Heart right ventricle (tissue), 16 donors: ENCODE measurements at regions not wholly inside any gene's neighbourhood (a gene's known extent, or its start where the extent isn't known, plus 50 kb on each side); places are given as distances from the start of the nearest gene placed in this dataset.

Source experiments
- ATAC-seq, 8 donors: fragments of 200-7000 bp; cut with Tn5 transposase; one replicate each; pipeline ENCODE4 v1.9.1; 2020; ENCODE audit warnings: mild to moderate bottlenecking in 8 of 8, moderate library complexity in 8 of 8, moderate number of reproducible peaks in 1 of 8
- DNase-seq, 2 donors: peaks; one replicate each; pipeline ENCODE4 v3.0.0-alpha.2; 2020
- H3K27ac ChIP-seq, 10 donors: fragments of 200-600 bp; sonication (generic) in 2 of 10; one replicate each; pipeline versions ENCODE4 v1.5.0 to v1.8.0; 2020 to 2022; ENCODE audit warnings: mild to moderate bottlenecking in 3 of 10
- H3K27me3 ChIP-seq, 7 donors: fragments of 200-600 bp; one replicate each; pipeline ENCODE4 v1.8.0; 2021 to 2022; ENCODE audit warnings: mild to moderate bottlenecking in 2 of 7
- H3K36me3 ChIP-seq, 9 donors: fragments of 200-600 bp; sonication (generic) in 1 of 9; one replicate each; pipeline versions ENCODE4 v1.5.0 to v1.8.0; 2020 to 2022; ENCODE audit warnings: mild to moderate bottlenecking in 2 of 9
- H3K4me1 ChIP-seq, 9 donors: fragments of 200-600 bp; sonication (generic) in 1 of 9; one replicate each; pipeline versions ENCODE4 v1.5.0 to v1.8.0; 2020 to 2022; ENCODE audit warnings: mild to moderate bottlenecking in 4 of 9
- H3K4me3 ChIP-seq, 10 donors: fragments of 200-600 bp; sonication (generic) in 2 of 10; one replicate each; pipeline versions ENCODE4 v1.5.0 to v1.8.0; 2020 to 2022; ENCODE audit warnings: mild to moderate bottlenecking in 7 of 10, moderate library complexity in 2 of 10
- H3K9me3 ChIP-seq, 11 donors: fragments of 200-600 bp in 10 of 11; sonication (generic) in 2 of 11; one replicate each; pipeline versions ENCODE4 v1.5.0 to v1.8.0; 2013 to 2022; ENCODE audit warnings: mild to moderate bottlenecking in 2 of 11, control low read depth in 1 of 11, moderate library complexity in 1 of 11
- WGBS, 2 donors: extraction: QIAGEN DNeasy Blood & Tissue Kit; methylation state at CpG; one replicate each; pipeline ENCODE4 v1.1.7; 2013; ENCODE audit warnings: inconsistent platforms in 1 of 2; 5-methylcytosine and 5-hydroxymethylcytosine counted together
- intact Hi-C, 10 donors: fragments of 100-400 bp; cut with DNase I; formaldehyde crosslinking; loops; one replicate each; pipeline versions ENCODE4 v1.11.1 to v1.14.2; 2022
- TF ChIP-seq, protein P1 (sequence below), 9 donors: fragments of 200-600 bp; sonication (generic) in 2 of 9; IDR thresholded peaks; one replicate each; pipeline versions ENCODE4 v1.5.0 to v1.8.0; 2021 to 2022; ENCODE audit warnings: antibody characterized with exemption in 9 of 9, mild to moderate bottlenecking in 5 of 9, moderate library complexity in 1 of 9
- donor health status: Arrhythmogenic right ventricular cardiomyopathy.
- donor health status: ischemic (EF 13 %, LVEDD 7.1; RV severe dilation, severe dysfunction).
- donor health status: healthy with polysubstance abuse.
- donor health status: DM: no; HTN: yes; CAD: no.
- donor health status: DM: no; HTN: no; CAD: no.
- donor health status: ischemic (EF 25% LVEDD 6.9; RV normal size, moderate dysfunction).
- donor health status: ischemic (EF 25% LVEDD 5.7; RV mildly dilated, moderate dysfunction).
- donor health status: healthy.
- donor health status: DM: yes; HTN: yes; CAD: no.
- donor health status: Ischemic cardiomyopathy.
- donor health status: ischemic (EF 35%, LVEDD 5.7; RV mildly dilated, moderate dysfunction).
- donor health status: nonischemic (EF 11% LVEDD 7.7; RV severe dilation, severe dysfunction).
- donor health status: DM: yes; HTN: yes; CAD: no.
- donor health status: PGD.
- donor health status: ischemic (EF 29% LVEDD 5.4; RV normal size, mild dysfunction).
- donor health status: nonischemic (EF 23%, LVEDD 6.1; RV moderate dilation, normal function).

GRCh38 chr9:107169796-107170195 lies 113.3 kb upstream of the RAD23B start:
- intact Hi-C loops, result loop anchor here in 6 of 10 donors (5.0 to 10.0 kb wide), 8 partner anchors 305 to 1812 kb away; partner anchors contain the start of gene ZNF462 (in 2 of the 6)
- WGBS, 2 donors, result 80 to 86% methylated on average over 5 of the region's 5 CpGs
- Histone ChIP-seq H3K36me3 (no peaks in the 10 kb centered on the region), H3K4me3 (no peak overlapping the region), H3K9me3 (no peaks in the 10 kb centered on the region), H3K27ac (no peak overlapping the region), H3K27me3 (no peaks in the 10 kb centered on the region), H3K4me1 (peaks cover 0 to 12% (median 3%) of the 10 kb centered on the region in 9 donors)
- DNase-seq (no peak), ATAC-seq (no peak)
- TF ChIP-seq, protein P1, sequence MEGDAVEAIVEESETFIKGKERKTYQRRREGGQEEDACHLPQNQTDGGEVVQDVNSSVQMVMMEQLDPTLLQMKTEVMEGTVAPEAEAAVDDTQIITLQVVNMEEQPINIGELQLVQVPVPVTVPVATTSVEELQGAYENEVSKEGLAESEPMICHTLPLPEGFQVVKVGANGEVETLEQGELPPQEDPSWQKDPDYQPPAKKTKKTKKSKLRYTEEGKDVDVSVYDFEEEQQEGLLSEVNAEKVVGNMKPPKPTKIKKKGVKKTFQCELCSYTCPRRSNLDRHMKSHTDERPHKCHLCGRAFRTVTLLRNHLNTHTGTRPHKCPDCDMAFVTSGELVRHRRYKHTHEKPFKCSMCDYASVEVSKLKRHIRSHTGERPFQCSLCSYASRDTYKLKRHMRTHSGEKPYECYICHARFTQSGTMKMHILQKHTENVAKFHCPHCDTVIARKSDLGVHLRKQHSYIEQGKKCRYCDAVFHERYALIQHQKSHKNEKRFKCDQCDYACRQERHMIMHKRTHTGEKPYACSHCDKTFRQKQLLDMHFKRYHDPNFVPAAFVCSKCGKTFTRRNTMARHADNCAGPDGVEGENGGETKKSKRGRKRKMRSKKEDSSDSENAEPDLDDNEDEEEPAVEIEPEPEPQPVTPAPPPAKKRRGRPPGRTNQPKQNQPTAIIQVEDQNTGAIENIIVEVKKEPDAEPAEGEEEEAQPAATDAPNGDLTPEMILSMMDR (IDR thresholded peaks at IDR 0.05), result no peak

- H3K9me3 ChIP-seq, result no peaks in the 10 kb centered on the region
- 71 to 75% methylated on average over 5 of the region's 5 CpGs for WGBS, 2 donors
- no peaks in the 10 kb centered on the region for H3K27me3 ChIP-seq
- H3K36me3 ChIP-seq, result no peaks in the 10 kb centered on the region
- ATAC-seq (no peak), DNase-seq (no peak)
- no peak overlapping the region for H3K4me3 ChIP-seq
- TF ChIP-seq, protein P1 (IDR thresholded peaks at IDR 0.05), result no peak
- peaks cover 0 to 15% (median 10%) of the 10 kb centered on the region in 9 donors for H3K4me1 ChIP-seq
- H3K27ac ChIP-seq, result no peak overlapping the region
- intact Hi-C loops, result loop anchor here in 6 of 10 donors (5.0 to 10.0 kb wide), 7 partner anchors 306 to 1336 kb away; partner anchors contain the start of gene ZNF462 (in 2 of the 6)
Observed at GRCh38 chr9:107170801-107171200, 112.3 kb upstream of the RAD23B start.

GRCh38 chr9:107172160-107172978 lies 110.7 kb upstream of the RAD23B start:
- intact Hi-C loops, result loop anchor here in 6 of 10 donors (5.0 to 10.0 kb wide), 7 partner anchors 308 to 1338 kb away; partner anchors contain the start of gene ZNF462 (in 2 of the 6)
- H3K27ac ChIP-seq, result no peak overlapping the region
- TF ChIP-seq, protein P1 (IDR thresholded peaks at IDR 0.05), result peak; percentile 85 to 96 (median 92)

DNA sequence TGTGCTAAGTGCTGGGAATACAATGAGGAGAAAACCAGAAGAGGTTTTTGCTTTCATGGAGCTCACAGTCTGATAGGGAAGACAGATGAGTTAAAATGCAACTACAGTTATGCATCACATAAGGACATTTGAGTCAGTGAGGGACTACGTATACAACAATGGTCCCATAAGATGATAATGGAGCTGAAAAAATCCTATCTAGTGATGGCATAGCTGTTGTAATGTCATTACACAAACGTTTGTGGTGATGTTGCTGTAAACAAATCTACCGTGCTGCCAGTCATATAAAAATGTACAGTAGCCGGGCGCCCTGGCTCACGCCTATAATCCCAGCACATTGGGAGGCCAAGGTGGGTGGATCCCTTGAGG lies 110.1 kb upstream of the RAD23B start:
- DNase-seq, result no peak

More at GRCh38 chr9:107172160-107172978, 110.7 kb upstream of the RAD23B start:
- ATAC-seq, result peak in 7 of 8 donors; percentile 52 to 72 (median 63)
- Histone ChIP-seq H3K36me3 (no peaks in the 10 kb centered on the region), H3K4me3 (no peak overlapping the region), H3K9me3 (no peaks in the 10 kb centered on the region), H3K4me1 (peaks cover 3 to 30% (median 24%) of the 10 kb centered on the region in 9 donors), H3K27me3 (no peaks in the 10 kb centered on the region)
- peak; percentile 60 to 72 for DNase-seq
- WGBS, 2 donors, result 67 to 68% methylated on average over 4 of the region's 4 CpGs

More for the DNA sequence above, 110.1 kb upstream of the RAD23B start:
- TF ChIP-seq, protein P1 (IDR thresholded peaks at IDR 0.05), result no peak
- no peaks in the 10 kb centered on the region for H3K36me3 ChIP-seq
- H3K27ac ChIP-seq, result no peak overlapping the region
- no peak overlapping the region for H3K4me3 ChIP-seq
- peaks cover 3 to 32% (median 24%) of the 10 kb centered on the region in 9 donors for H3K4me1 ChIP-seq
- H3K9me3 ChIP-seq, result no peaks in the 10 kb centered on the region
- no peaks in the 10 kb centered on the region for H3K27me3 ChIP-seq
- 78 to 86% methylated on average over 6 of the region's 6 CpGs for WGBS, 2 donors
- intact Hi-C loops, result loop anchor here in 6 of 10 donors (5.0 to 10.0 kb wide), 7 partner anchors 308 to 1338 kb away; partner anchors contain the start of gene ZNF462 (in 2 of the 6)
- no peak for ATAC-seq
